Left ventricle myocardium inferior (tissue), 1 donor: ENCODE measurements at regions not wholly inside any gene's neighbourhood (a gene's known extent, or its start where the extent isn't known, plus 50 kb on each side); places are given as distances from the start of the nearest gene placed in this dataset.

Experiments
- DNase-seq: peaks from one replicate; pipeline ENCODE4 v3.0.0-alpha.2; 2020
- H3K27ac ChIP-seq: fragments of 200-600 bp; replicated peaks from 2 replicates; pipeline ENCODE4 v1.8.0; 2021
- H3K27me3 ChIP-seq: fragments of 200-600 bp; 2 replicates; pipeline ENCODE4 v1.8.0; 2021; ENCODE audit warnings: low read depth
- H3K36me3 ChIP-seq: fragments of 200-600 bp; 2 replicates; pipeline ENCODE4 v1.8.0; 2021
- H3K4me1 ChIP-seq: fragments of 200-600 bp; 2 replicates; pipeline ENCODE4 v1.8.0; 2021
- H3K4me3 ChIP-seq: fragments of 200-600 bp; 2 replicates; pipeline ENCODE4 v1.8.0; 2021; ENCODE audit warnings: mild to moderate bottlenecking, moderate library complexity
- H3K9me3 ChIP-seq: fragments of 200-600 bp; replicated peaks from 2 replicates; pipeline ENCODE4 v1.8.0; 2021
- intact Hi-C: fragments of 100-400 bp; cut with micrococcal nuclease; formaldehyde crosslinking; loops from one replicate; pipeline ENCODE4 v1.11.0; 2022
- TF ChIP-seq, protein P1 (sequence below): fragments of 200-600 bp; IDR thresholded peaks from 2 replicates; pipeline ENCODE4 v1.8.0; 2021; ENCODE audit warnings: antibody characterized with exemption, mild to moderate bottlenecking, borderline replicate concordance
- donor health status: DM: no; HTN: yes; CAD: no; lungs with severe emphysema.

- TF ChIP-seq, protein P1, sequence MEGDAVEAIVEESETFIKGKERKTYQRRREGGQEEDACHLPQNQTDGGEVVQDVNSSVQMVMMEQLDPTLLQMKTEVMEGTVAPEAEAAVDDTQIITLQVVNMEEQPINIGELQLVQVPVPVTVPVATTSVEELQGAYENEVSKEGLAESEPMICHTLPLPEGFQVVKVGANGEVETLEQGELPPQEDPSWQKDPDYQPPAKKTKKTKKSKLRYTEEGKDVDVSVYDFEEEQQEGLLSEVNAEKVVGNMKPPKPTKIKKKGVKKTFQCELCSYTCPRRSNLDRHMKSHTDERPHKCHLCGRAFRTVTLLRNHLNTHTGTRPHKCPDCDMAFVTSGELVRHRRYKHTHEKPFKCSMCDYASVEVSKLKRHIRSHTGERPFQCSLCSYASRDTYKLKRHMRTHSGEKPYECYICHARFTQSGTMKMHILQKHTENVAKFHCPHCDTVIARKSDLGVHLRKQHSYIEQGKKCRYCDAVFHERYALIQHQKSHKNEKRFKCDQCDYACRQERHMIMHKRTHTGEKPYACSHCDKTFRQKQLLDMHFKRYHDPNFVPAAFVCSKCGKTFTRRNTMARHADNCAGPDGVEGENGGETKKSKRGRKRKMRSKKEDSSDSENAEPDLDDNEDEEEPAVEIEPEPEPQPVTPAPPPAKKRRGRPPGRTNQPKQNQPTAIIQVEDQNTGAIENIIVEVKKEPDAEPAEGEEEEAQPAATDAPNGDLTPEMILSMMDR = no peak
- Histone ChIP-seq H3K4me3 (no peak overlapping the region), H3K27ac (no peak overlapping the region), H3K4me1 (no peaks in the 10 kb centered on the region), H3K36me3 (no peaks in the 10 kb centered on the region), H3K27me3 (no peaks in the 10 kb centered on the region), H3K9me3 (peaks cover 4% of the 10 kb centered on the region)
- intact Hi-C loops = no loop called here
- DNase-seq = no peak
Observed at GRCh38 chr5:25944786-25945185, 1093.6 kb downstream of the CDH9 start.

GRCh38 chr5:25909163-25909562, 1129.2 kb downstream of the CDH9 start:
- H3K4me1 ChIP-seq = no peaks in the 10 kb centered on the region

GRCh38 chr5:25905646-25906045, 1132.7 kb downstream of the CDH9 start:
- H3K27me3 ChIP-seq = no peaks in the 10 kb centered on the region
- no peaks in the 10 kb centered on the region for H3K4me1 ChIP-seq
- no peak overlapping the region for H3K4me3 ChIP-seq
- no peak overlapping the region for H3K27ac ChIP-seq
- TF ChIP-seq, protein P1 = no peak
- H3K36me3 ChIP-seq = no peaks in the 10 kb centered on the region
- H3K9me3 ChIP-seq = peaks cover 13% of the 10 kb centered on the region
- DNase-seq = no peak
- intact Hi-C loops = no loop called here

More at GRCh38 chr5:25909163-25909562, 1129.2 kb downstream of the CDH9 start:
- TF ChIP-seq, protein P1 = no peak
- H3K36me3 ChIP-seq = no peaks in the 10 kb centered on the region
- intact Hi-C loops = no loop called here
- H3K27me3 ChIP-seq = no peaks in the 10 kb centered on the region
- peaks cover 13% of the 10 kb centered on the region for H3K9me3 ChIP-seq
- H3K27ac ChIP-seq = no peak overlapping the region
- H3K4me3 ChIP-seq = no peak overlapping the region
- DNase-seq = no peak

GRCh38 chr5:25892211-25892610, 1146.2 kb downstream of the CDH9 start:
- H3K9me3 ChIP-seq = peaks cover 16% of the 10 kb centered on the region
- H3K4me3 ChIP-seq = no peak overlapping the region
- no peaks in the 10 kb centered on the region for H3K36me3 ChIP-seq
- H3K4me1 ChIP-seq = no peaks in the 10 kb centered on the region
- intact Hi-C loops = no loop called here
- DNase-seq = no peak
- H3K27ac ChIP-seq = no peak overlapping the region
- H3K27me3 ChIP-seq = no peaks in the 10 kb centered on the region
- TF ChIP-seq, protein P1 = no peak

GRCh38 chr5:25891691-25892090, 1146.7 kb downstream of the CDH9 start:
- peaks cover 16% of the 10 kb centered on the region for H3K9me3 ChIP-seq
- DNase-seq = no peak
- no peak overlapping the region for H3K4me3 ChIP-seq
- H3K27ac ChIP-seq = no peak overlapping the region
- no peaks in the 10 kb centered on the region for H3K27me3 ChIP-seq
- H3K4me1 ChIP-seq = no peaks in the 10 kb centered on the region
- no peaks in the 10 kb centered on the region for H3K36me3 ChIP-seq
- intact Hi-C loops = no loop called here
- TF ChIP-seq, protein P1 = no peak
